Neural cell (in vitro differentiated cells): ENCODE measurements at regions not wholly inside any gene's neighbourhood (a gene's known extent, or its start where the extent isn't known, plus 50 kb on each side); places are given as distances from the start of the nearest gene placed in this dataset.

ENCODE experiments used
- H2AFZ ChIP-seq: fragments of 200-600, 300-800 bp; sonication (generic), shearing (Covaris generic); 2 replicates; pipeline ENCODE4 v1.6.0; 2014; ENCODE audit warnings: low read depth, mild to moderate bottlenecking, antibody characterized with exemption, low read length, moderate library complexity
- H3F3A ChIP-seq: fragments of 200-600 bp; shearing (Covaris generic); 2 replicates; pipeline ENCODE4 v1.6.1; 2016; ENCODE audit warnings: mild to moderate bottlenecking, moderate library complexity, mixed read lengths, antibody characterized with exemption, low read length; ENCODE audit not compliant: insufficient read depth, poor library complexity, severe bottlenecking
- H3K27ac ChIP-seq: fragments of 200-600, 300-800 bp; sonication (generic), shearing (Covaris generic); 2 replicates; pipeline ENCODE4 v1.5.1; 2014; ENCODE audit warnings: mild to moderate bottlenecking, low read length, moderate library complexity
- H3K27me3 ChIP-seq: fragments of 300-800, 200-600 bp; sonication (generic), shearing (Covaris generic); 2 replicates; pipeline ENCODE4 v1.6.0; 2014; ENCODE audit warnings: mild to moderate bottlenecking, low read depth, low read length, moderate library complexity; ENCODE audit not compliant: insufficient read depth
- H3K36me3 ChIP-seq: fragments of 300-800, 200-600 bp; sonication (generic), shearing (Covaris generic); 2 replicates; pipeline ENCODE4 v1.5.1; 2014; ENCODE audit warnings: mild to moderate bottlenecking, antibody characterized with exemption, low read length, moderate library complexity; ENCODE audit not compliant: insufficient read depth
- H3K4me2 ChIP-seq: fragments of 300-800, 200-600 bp; sonication (generic), shearing (Covaris generic); 2 replicates; pipeline ENCODE4 v1.6.0; 2014; ENCODE audit warnings: mild to moderate bottlenecking, low read length
- H3K4me3 ChIP-seq: fragments of 300-800, 200-600 bp; sonication (generic), shearing (Covaris generic); 2 replicates; pipeline ENCODE4 v1.5.1; 2014; ENCODE audit warnings: mild to moderate bottlenecking, low read length, moderate library complexity
- H3K79me2 ChIP-seq: fragments of 200-600 bp; shearing (Covaris generic); replicated peaks from 2 replicates; pipeline ENCODE4 v1.6.0; 2014; ENCODE audit warnings: mild to moderate bottlenecking, low read length, moderate library complexity; ENCODE audit not compliant: insufficient read depth
- H3K9ac ChIP-seq: fragments of 300-800, 200-600 bp; sonication (generic), shearing (Covaris generic); 2 replicates; pipeline ENCODE4 v1.6.1; 2016; ENCODE audit warnings: mild to moderate bottlenecking, low read length, mixed read lengths
- H3K9me2 ChIP-seq: fragments of 200-600 bp; shearing (Covaris generic); 2 replicates; pipeline ENCODE4 v1.6.1; 2016; ENCODE audit warnings: mild to moderate bottlenecking, low read length, mixed read lengths; ENCODE audit not compliant: insufficient read depth
- H3K9me3 ChIP-seq: fragments of 200-600, 300-800 bp; sonication (generic), shearing (Covaris generic); 2 replicates; pipeline ENCODE4 v1.6.1; 2016; ENCODE audit warnings: mild to moderate bottlenecking, mixed run types, low read length, moderate library complexity, mixed read lengths
- H4K20me1 ChIP-seq: fragments of 200-600 bp; shearing (Covaris generic); 2 replicates; pipeline ENCODE4 v1.6.1; 2016; ENCODE audit warnings: mild to moderate bottlenecking, mixed run types; ENCODE audit not compliant: insufficient read depth
- CTCF ChIP-seq: fragments of 450-650 bp; IDR thresholded peaks from 2 replicates; pipeline ENCODE4 v1.5.1; 2014; ENCODE audit warnings: antibody characterized with exemption, mild to moderate bottlenecking, moderate library complexity; ENCODE audit not compliant: poor library complexity, severe bottlenecking
- EP300 ChIP-seq: fragments of 450-650 bp; conservative IDR thresholded peaks from 2 replicates; pipeline ENCODE4 v1.6.1; 2014; ENCODE audit warnings: antibody characterized with exemption, mild to moderate bottlenecking, moderate library complexity; ENCODE audit not compliant: poor library complexity, severe bottlenecking
- EZH2 ChIP-seq: fragments of 200-600, 300-800 bp; shearing (Covaris generic), sonication (generic); IDR thresholded peaks from 2 replicates; pipeline ENCODE4 v1.6.1; 2014; ENCODE audit warnings: antibody characterized with exemption, low read length, borderline replicate concordance, mild to moderate bottlenecking; ENCODE audit not compliant: insufficient read depth, poor library complexity, severe bottlenecking
- MXI1 ChIP-seq: fragments of 450-650 bp; conservative IDR thresholded peaks from 2 replicates; pipeline ENCODE4 v1.6.1; 2014; ENCODE audit warnings: antibody characterized with exemption, mild to moderate bottlenecking; ENCODE audit not compliant: poor library complexity, severe bottlenecking
- POLR2AphosphoS5 ChIP-seq: IDR thresholded peaks from 2 replicates; pipeline ENCODE4 v1.6.1; 2012
- RAD21 ChIP-seq: fragments of 450-650 bp; conservative IDR thresholded peaks from 2 replicates; pipeline ENCODE4 v1.6.1; 2014; ENCODE audit warnings: antibody characterized with exemption, mild to moderate bottlenecking, moderate library complexity
- REST ChIP-seq: IDR thresholded peaks from 2 replicates; pipeline ENCODE4 v1.6.1; 2012; ENCODE audit warnings: borderline replicate concordance
- SMC3 ChIP-seq: fragments of 450-650 bp; conservative IDR thresholded peaks from 2 replicates; pipeline ENCODE4 v1.6.1; 2014; ENCODE audit warnings: antibody characterized with exemption, mild to moderate bottlenecking, moderate library complexity; ENCODE audit not compliant: poor library complexity
- TAF1 ChIP-seq: IDR thresholded peaks from 2 replicates; pipeline ENCODE4 v1.6.1; 2012; ENCODE audit warnings: low read depth

GRCh38 chr2:226059961-226060627, 660.6 kb downstream of the NYAP2 start:
- Histone ChIP-seq H3F3A (no peaks in the 10 kb centered on the region), H4K20me1 (no peaks in the 10 kb centered on the region), H3K9me2 (no peaks in the 10 kb centered on the region), H3K79me2 (no peaks in the 10 kb centered on the region), H3K9me3 (no peaks in the 10 kb centered on the region), H2AFZ (no peak overlapping the region), H3K4me2 (no peak overlapping the region), H3K27ac (no peak overlapping the region), H3K36me3 (no peaks in the 10 kb centered on the region), H3K27me3 (no peaks in the 10 kb centered on the region), H3K4me3 (no peak overlapping the region), H3K9ac (no peak overlapping the region)
- TF ChIP-seq POLR2AphosphoS5: no peak
- no peak for TF ChIP-seq CTCF
- TF ChIP-seq EP300: no peak
- no peak for TF ChIP-seq REST
- TF ChIP-seq RAD21: no peak
- TF ChIP-seq TAF1: no peak
- no peak for TF ChIP-seq SMC3
- TF ChIP-seq EZH2: no peak
- no peak for TF ChIP-seq MXI1

- no peaks in the 10 kb centered on the region for H3K27me3 ChIP-seq
- H3K9me2 ChIP-seq: no peaks in the 10 kb centered on the region
- H3K9me3 ChIP-seq: no peaks in the 10 kb centered on the region
- no peak overlapping the region for H3K27ac ChIP-seq
- H3K79me2 ChIP-seq: no peaks in the 10 kb centered on the region
- H3K36me3 ChIP-seq: no peaks in the 10 kb centered on the region
- no peak overlapping the region for H3K4me2 ChIP-seq
- H3K9ac ChIP-seq: no peak overlapping the region
- no peaks in the 10 kb centered on the region for H4K20me1 ChIP-seq
- H3F3A ChIP-seq: no peaks in the 10 kb centered on the region
- no peak overlapping the region for H3K4me3 ChIP-seq
- no peak overlapping the region for H2AFZ ChIP-seq
- TF ChIP-seq MXI1 (no peak), RAD21 (no peak), SMC3 (no peak), REST (no peak), EP300 (no peak), EZH2 (no peak), CTCF (no peak), TAF1 (no peak), POLR2AphosphoS5 (no peak)
These were observed 658.4 kb downstream of the NYAP2 start for GRCh38 chr2:226057914-226058313.
